ENCODE measurements at regions not wholly inside any gene's neighbourhood (a gene's known extent, or its start where the extent isn't known, plus 50 kb on each side); places are given as distances from the start of the nearest gene placed in this dataset.

- H3K4me2 ChIP-seq (ENCODE audit: control insufficient read depth, insufficient read depth): no peak overlapping the region
- H3K9me3 ChIP-seq (replicated peaks; ENCODE audit: control insufficient read depth, insufficient read depth, low read length): no peaks in the 10 kb centered on the region
- no peaks in the 10 kb centered on the region for H3K4me1 ChIP-seq (ENCODE audit: control insufficient read depth, insufficient read depth, low read length)
- in situ Hi-C loops (cut with MboI): no loop called here
- 0% methylated on average over 1 of the region's 1 CpG for WGBS (ENCODE audit: insufficient coverage, insufficient replicate concordance, low lambda C conversion rate, missing lambda C conversion rate)
- FAIRE-seq (no peak), DNase-seq (ENCODE audit: low read depth, low spot score) (no peak), ATAC-seq (no peak)
- intact Hi-C loops (cut with micrococcal nuclease; ENCODE audit: unreplicated experiment): no loop called here
- H3K79me2 ChIP-seq (ENCODE audit: control insufficient read depth, insufficient read depth, low read length): no peaks in the 10 kb centered on the region
- no peak overlapping the region for H3K27ac ChIP-seq (ENCODE audit: control insufficient read depth, insufficient read depth)
- no peaks in the 10 kb centered on the region for H3K27me3 ChIP-seq (replicated peaks in 1 of 2; ENCODE audit: control insufficient read depth in 2 of 2, insufficient read depth in 2 of 2, low read length in 1 of 2)
- ChIA-PET POLR2A (no interaction called here), RAD21 (ENCODE audit: unreplicated experiment) (no interaction called here), SMC1A (ENCODE audit: uncharacterized antibody, unreplicated experiment) (no interaction called here), CTCF (no interaction called here)
- H4K20me1 ChIP-seq (ENCODE audit: control insufficient read depth, insufficient read depth): no peaks in the 10 kb centered on the region
- TF ChIP-seq MYB (IDR thresholded peaks at IDR 0.05; ENCODE audit: borderline replicate concordance, low read depth, low read length): no peak
- TF ChIP-seq SP1 (IDR thresholded peaks at IDR 0.05; ENCODE audit: low read depth, low read length): no peak
- no peak for TF ChIP-seq RAD21 (IDR thresholded peaks at IDR 0.05; ENCODE audit: insufficient read depth, low read depth, low read length)
- TF ChIP-seq PAX5 (IDR thresholded peaks at IDR 0.05; ENCODE audit: borderline replicate concordance, low read depth, low read length): no peak
- no peak for TF ChIP-seq ATF3 (IDR thresholded peaks at IDR 0.05; ENCODE audit: borderline replicate concordance, extremely low read depth, low read depth, low read length)
- TF ChIP-seq NRF1 (conservative IDR thresholded peaks at IDR 0.05; ENCODE audit: low read depth, low read length): no peak
- TF ChIP-seq TCF7 (IDR thresholded peaks at IDR 0.05; ENCODE audit: borderline replicate concordance): no peak
- no peak for TF ChIP-seq CHD1 (IDR thresholded peaks at IDR 0.05; ENCODE audit: low read depth, low read length)
- no peak for TF ChIP-seq SREBF1 (IDR thresholded peaks at IDR 0.05; ENCODE audit: low read length)
- TF ChIP-seq SMAD5 (IDR thresholded peaks at IDR 0.05; ENCODE audit: low read depth): no peak
- no peak for TF ChIP-seq HDAC6 (IDR thresholded peaks at IDR 0.05; ENCODE audit: unreplicated experiment)
- no peak for TF ChIP-seq NKRF (conservative IDR thresholded peaks at IDR 0.05)
- H3K9ac ChIP-seq (ENCODE audit: control insufficient read depth, insufficient read depth, low read length): no peak overlapping the region
- H3K36me3 ChIP-seq (ENCODE audit: control insufficient read depth in 2 of 2, insufficient read depth in 2 of 2, low read length in 1 of 2): no peaks in the 10 kb centered on the region
- H3K4me3 ChIP-seq: no peak overlapping the region
- no peak overlapping the region for H2AFZ ChIP-seq (ENCODE audit: control insufficient read depth, low read depth, low read length)
- no TSS peak for BruUV-seq (replicated peaks)
Observed at GRCh38 chr2:59383473-59383872, 1142.3 kb upstream of the FANCL start.

Measured in GM12878 (cell line).